H7 (cell line): ENCODE measurements at regions not wholly inside any gene's neighbourhood (a gene's known extent, or its start where the extent isn't known, plus 50 kb on each side); places are given as distances from the start of the nearest gene placed in this dataset.

ENCODE experiments used
- DNase-seq: peaks from one replicate; pipeline ENCODE4 v3.0.0; 2012
- H3K27me3 ChIP-seq: 2 replicates; pipeline ENCODE4 v1.6.0; 2011; ENCODE audit warnings: mild to moderate bottlenecking, low read length; ENCODE audit not compliant: control insufficient read depth, insufficient read depth
- H3K36me3 ChIP-seq: replicated peaks from 2 replicates; pipeline ENCODE4 v1.5.1; 2011; ENCODE audit warnings: low read length; ENCODE audit not compliant: control insufficient read depth, insufficient read depth
- H3K4me3 ChIP-seq: 2 replicates; pipeline ENCODE4 v1.5.1; 2011; ENCODE audit warnings: low read depth, mild to moderate bottlenecking, control low read depth, low read length, moderate library complexity; ENCODE audit not compliant: insufficient read depth

DNA sequence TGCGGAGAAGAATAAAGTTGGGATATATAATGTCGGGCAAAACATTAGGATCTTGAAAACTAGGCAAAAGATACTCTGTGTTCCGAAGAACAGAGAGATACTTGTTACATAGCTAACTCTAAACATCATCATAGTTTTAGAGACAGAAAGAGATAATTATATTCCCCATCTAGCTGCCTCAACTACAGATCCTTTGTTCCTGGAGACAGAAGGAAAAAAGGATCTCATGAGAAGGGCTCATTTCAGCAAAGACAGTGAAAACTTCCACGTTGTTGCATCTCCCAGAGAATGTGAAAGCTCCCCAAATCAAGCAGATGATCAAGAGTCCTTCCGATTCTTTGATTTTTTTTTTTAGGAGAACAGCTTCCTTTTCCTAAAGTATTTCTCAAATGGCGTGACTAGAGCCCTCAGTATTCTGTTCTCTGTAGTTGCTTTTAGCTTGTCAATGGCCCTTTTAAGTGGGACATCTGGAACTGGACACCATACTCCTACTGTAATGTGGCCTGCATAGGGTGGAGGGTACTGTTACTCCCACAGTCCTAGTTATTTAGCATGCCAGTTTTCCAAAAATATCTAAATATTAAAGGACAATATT lies 1048.2 kb downstream of the TTLL7 start:
- Histone ChIP-seq H3K36me3 (no peaks in the 10 kb centered on the region), H3K4me3 (no peak overlapping the region), H3K27me3 (no peaks in the 10 kb centered on the region)
- no peak for DNase-seq

DNA sequence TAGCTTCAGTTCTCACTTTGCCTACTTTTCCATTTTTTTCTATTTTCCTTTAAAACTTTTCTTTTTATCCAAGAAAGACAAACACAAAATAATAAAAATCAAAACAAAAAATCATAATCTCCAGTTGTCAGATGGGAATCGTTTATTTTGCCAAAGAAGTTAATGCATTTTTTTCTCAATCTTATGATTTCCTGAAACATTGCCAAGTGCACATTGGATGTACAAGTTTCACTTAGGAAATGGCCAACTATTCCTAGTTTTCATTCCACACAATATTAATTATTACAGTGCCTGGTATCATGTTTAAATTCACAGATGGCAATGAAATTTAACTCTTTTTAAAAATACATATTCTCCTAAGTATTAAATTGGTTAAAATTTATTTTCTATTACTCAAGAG lies 1050.5 kb downstream of the TTLL7 start:
- Histone ChIP-seq H3K27me3 (no peaks in the 10 kb centered on the region), H3K4me3 (no peak overlapping the region), H3K36me3 (no peaks in the 10 kb centered on the region)
- no peak for DNase-seq

DNA sequence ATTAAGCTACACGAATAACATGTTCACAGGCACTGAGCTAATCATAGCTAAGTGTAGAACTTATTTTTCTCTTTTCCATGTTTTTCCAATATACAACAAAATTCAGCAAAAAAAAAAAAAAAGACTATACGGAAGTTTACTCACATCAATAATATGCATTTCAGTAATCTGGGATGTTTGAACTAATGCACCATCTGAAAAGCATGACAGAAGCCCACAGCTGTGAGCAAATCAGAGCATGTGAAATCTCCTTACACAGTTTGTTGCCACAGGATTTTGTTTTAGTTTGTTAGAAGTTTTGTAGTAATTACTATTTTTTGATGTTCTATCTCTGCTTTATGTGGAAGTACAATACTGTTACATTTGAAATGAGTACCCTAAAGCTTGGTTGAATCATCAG lies 1051.7 kb downstream of the TTLL7 start:
- Histone ChIP-seq H3K36me3 (no peaks in the 10 kb centered on the region), H3K4me3 (no peak overlapping the region), H3K27me3 (no peaks in the 10 kb centered on the region)
- no peak for DNase-seq

DNA sequence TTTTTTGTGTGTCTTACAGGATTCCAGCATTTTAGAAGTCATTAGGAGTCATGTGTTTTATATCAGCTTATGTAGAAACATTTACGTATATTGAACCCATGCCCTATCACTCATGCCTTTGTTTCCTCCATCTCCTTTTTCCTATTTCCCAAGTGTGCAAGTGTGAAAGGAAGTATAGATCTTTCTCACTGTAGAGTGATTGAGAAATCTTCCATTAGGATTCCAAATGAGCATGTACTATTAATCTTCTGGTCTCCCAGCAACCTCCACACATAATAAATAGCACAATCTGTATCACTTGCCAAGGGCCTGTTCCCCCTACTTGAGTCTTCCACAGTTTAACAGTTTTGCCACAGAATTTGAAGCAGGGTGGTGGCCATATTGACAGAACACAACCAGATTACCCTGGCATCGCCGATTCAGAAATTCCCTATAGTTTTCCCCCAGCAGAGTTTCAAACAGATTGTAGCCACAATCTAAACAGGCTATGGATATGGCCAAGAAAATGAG lies 1052.8 kb downstream of the TTLL7 start:
- H3K27me3 ChIP-seq = no peaks in the 10 kb centered on the region
- no peaks in the 10 kb centered on the region for H3K36me3 ChIP-seq
- no peak overlapping the region for H3K4me3 ChIP-seq
- DNase-seq = no peak

DNA sequence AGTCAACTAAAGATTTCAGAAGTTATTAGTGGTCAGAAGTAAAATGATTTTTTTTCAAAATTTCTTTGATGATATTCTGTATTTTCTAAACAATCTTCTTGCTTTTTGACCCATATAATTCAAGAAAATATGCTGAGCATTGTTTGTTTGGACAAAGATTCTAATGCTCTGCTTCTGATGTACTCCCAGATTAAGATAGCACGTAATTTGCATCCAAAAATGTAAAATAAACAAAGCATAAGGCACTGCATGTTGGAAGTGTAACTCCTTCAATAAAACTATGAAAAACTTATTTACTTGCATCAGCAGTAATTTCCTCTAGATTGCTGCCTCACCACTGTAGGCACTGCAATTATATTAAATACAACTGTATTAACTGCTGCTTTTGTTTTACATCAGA lies 1054.1 kb downstream of the TTLL7 start:
- no peaks in the 10 kb centered on the region for H3K27me3 ChIP-seq
- no peak for DNase-seq
- H3K36me3 ChIP-seq = no peaks in the 10 kb centered on the region
- H3K4me3 ChIP-seq = no peak overlapping the region

GRCh38 chr1:82934074-82934473 lies 1064.9 kb downstream of the TTLL7 start:
- no peak for DNase-seq
- Histone ChIP-seq H3K27me3 (no peaks in the 10 kb centered on the region), H3K4me3 (no peak overlapping the region), H3K36me3 (no peaks in the 10 kb centered on the region)

DNA sequence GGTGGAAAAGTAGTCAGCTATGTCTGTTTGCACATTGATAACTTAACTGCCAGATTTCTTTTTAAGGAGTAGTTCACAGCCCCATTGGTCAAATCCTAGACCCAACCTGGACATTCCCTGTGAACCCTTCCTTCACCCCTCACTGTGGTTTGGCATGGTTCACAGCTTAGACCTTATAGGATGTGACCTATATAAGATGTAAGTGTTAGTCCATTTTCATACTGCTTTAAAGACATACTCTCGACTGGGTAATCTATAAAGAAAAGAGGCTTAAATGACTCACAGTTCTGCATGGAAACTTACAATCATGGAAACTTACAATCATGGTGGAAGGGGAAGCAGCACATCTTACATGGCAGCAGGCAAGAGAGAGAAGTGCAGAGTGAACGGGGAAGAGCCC lies 1066.2 kb downstream of the TTLL7 start:
- Histone ChIP-seq H3K4me3 (no peak overlapping the region), H3K27me3 (no peaks in the 10 kb centered on the region), H3K36me3 (no peaks in the 10 kb centered on the region)
- no peak for DNase-seq

DNA sequence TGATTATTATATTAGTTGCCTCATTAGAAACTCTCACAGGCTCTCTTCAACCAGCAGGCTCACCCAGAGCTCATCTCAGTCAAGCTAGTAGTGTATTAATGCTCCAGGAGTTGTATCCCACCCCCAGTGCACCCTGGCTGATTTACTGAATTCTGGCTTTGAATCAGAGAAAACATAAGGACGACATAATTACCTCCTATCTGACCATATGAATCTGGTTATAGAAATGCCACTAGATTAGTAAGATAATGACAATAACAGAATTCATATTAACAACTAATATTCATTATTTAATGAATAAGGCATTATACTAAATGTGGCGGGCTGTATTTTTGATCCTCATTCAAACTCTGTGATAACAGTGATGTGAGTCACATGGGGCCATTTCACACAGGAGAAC lies 1066.7 kb downstream of the TTLL7 start:
- H3K27me3 ChIP-seq = no peaks in the 10 kb centered on the region
- H3K36me3 ChIP-seq = no peaks in the 10 kb centered on the region
- no peak for DNase-seq
- no peak overlapping the region for H3K4me3 ChIP-seq

DNA sequence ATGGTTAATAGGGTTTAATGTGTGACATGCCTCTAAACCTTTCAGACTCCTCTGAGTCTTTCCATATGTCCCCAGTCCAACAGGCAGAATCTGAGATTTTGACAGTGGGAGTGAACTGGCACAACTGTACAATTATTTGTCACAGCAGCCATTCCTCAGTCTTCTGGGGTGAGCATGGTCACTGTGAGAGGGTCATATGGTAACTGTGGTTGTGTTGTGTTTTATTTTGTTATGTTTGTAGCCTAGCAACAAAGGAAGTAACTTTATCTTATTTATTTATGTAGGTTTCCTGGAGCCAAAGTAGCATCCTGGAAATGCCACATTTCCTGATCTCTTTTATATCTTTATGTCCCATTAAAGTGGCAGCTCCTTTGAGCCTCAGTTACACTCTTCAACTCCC lies 1067.9 kb downstream of the TTLL7 start:
- no peak for DNase-seq
- Histone ChIP-seq H3K4me3 (no peak overlapping the region), H3K27me3 (no peaks in the 10 kb centered on the region), H3K36me3 (no peaks in the 10 kb centered on the region)

- H3K4me3 ChIP-seq = no peak overlapping the region
- H3K27me3 ChIP-seq = no peaks in the 10 kb centered on the region
- DNase-seq = no peak
- no peaks in the 10 kb centered on the region for H3K36me3 ChIP-seq
These were observed 1071.2 kb downstream of the TTLL7 start for GRCh38 chr1:82927753-82928152.

GRCh38 chr1:82924666-82925065 lies 1074.3 kb downstream of the TTLL7 start:
- Histone ChIP-seq H3K36me3 (no peaks in the 10 kb centered on the region), H3K27me3 (no peaks in the 10 kb centered on the region), H3K4me3 (no peak overlapping the region)
- no peak for DNase-seq

- DNase-seq = no peak
- no peaks in the 10 kb centered on the region for H3K36me3 ChIP-seq
- no peak overlapping the region for H3K4me3 ChIP-seq
- H3K27me3 ChIP-seq = no peaks in the 10 kb centered on the region
These were observed 1075.0 kb downstream of the TTLL7 start for GRCh38 chr1:82923931-82924330.

DNA sequence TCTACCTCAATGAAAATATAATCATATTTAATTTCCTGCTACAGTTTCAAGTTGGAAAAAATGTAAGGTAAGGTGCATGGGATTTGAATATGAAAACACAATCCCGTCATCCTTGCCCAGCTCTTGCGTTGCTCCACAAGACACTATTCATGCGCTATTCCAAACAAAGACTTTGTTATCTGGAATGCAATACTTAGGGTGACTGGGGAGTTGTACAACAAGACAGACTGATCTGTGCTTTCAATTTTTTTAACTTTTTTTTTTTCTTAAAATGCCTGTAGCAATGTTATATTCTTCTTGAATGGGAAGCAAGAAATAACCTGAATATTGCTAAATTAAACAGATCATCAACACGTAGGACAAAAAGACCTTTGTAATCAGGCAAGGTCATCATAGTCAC lies 1077.2 kb downstream of the TTLL7 start:
- Histone ChIP-seq H3K4me3 (no peak overlapping the region), H3K27me3 (no peaks in the 10 kb centered on the region), H3K36me3 (no peaks in the 10 kb centered on the region)
- DNase-seq = no peak

DNA sequence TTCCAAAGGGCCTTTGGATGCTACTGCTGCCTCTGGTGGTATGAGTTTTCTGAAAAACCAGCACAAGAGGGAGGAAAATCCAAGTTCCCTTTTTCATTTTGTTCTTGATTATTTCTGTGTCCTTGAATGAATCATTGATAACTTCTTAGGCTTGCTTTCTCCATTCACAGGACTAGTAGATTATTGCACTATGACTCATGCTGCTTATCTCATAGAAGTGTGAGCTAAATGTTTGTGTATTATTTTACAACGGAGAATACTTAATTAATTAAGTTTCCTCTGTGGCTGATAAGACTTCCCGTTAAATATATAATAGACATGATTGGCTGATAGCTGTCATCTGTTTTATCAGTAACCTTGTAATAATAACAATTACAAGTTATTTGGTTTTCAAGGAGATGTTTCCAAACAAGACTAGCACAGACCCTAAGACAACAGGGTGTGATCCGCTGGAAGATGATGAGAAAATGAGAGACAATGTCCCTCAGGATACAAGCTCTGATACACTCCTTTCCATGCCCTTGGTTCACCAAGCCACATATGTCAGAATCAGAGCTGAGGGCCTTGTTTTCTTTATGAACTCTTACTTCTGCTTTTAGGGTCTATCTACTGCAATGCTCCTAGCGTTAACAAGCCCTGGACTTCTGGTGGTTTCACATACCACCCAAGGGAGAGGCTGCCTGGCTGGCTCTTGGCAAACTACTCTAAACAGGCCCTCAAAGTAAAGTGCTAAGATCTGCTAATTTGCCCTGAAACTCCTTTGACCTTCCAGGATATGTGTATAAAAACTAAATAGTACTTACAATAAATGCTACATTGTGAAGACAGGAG lies 1078.3 kb downstream of the TTLL7 start:
- H3K36me3 ChIP-seq = no peaks in the 10 kb centered on the region
- H3K27me3 ChIP-seq = no peaks in the 10 kb centered on the region
- H3K4me3 ChIP-seq = no peak overlapping the region
- no peak for DNase-seq

- Histone ChIP-seq H3K36me3 (no peaks in the 10 kb centered on the region), H3K27me3 (no peaks in the 10 kb centered on the region), H3K4me3 (no peak overlapping the region)
- DNase-seq = no peak
These were observed 1079.1 kb downstream of the TTLL7 start for GRCh38 chr1:82919837-82920236.
